ENCODE measurements at regions not wholly inside any gene's neighbourhood (a gene's known extent, or its start where the extent isn't known, plus 50 kb on each side); places are given as distances from the start of the nearest gene placed in this dataset.
"Not testable (repeated sequence)": the region's sequence is repeated elsewhere in the genome, so short reads cannot be mapped to it uniquely, and the experiment has no call there.

DNA sequence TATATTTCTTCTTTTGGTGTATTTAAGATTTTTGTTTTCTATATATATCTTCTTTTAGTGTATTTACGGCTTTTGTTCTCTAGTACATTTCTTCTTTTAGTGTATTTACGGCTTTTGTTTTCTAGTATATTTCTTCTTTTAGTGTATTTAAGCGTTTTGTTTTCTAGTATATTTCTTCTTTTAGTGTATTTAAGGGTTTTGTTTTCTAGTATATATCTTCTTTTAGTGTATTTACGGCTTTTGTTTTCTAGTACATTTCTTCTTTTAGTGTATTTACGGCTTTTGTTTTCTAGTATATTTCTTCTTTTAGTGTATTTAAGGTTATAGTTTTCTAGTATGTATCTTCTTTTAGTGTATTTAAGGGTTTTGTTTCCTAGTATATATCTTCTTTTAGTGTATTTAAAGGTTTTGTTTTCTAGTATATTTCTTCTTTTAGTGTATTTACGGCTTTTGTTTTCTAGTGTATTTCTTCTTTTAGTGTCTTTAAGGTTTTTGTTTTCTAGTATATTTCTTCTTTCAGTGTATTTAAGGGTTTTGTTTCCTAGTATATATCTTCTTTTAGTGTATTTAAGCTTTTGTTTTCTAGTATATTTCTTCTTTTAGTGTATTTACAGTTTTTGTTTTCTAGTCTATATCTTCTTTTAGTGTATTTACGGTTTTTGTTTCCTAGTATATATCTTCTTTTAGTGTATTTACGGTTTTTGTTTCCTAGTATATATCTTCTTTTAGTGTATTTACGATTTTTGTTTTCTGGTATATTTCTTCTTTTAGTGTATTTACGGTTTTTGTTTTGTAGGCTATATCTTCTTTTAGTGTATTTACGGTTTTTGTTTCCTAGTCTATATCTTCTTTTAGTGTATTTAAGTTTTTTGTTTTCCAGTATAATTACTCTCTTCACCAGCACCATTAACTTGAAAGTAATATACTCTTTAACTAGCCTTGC, 249.4 kb downstream of the SHOX start:
- not testable (repeated sequence) for DNase-seq

DNA sequence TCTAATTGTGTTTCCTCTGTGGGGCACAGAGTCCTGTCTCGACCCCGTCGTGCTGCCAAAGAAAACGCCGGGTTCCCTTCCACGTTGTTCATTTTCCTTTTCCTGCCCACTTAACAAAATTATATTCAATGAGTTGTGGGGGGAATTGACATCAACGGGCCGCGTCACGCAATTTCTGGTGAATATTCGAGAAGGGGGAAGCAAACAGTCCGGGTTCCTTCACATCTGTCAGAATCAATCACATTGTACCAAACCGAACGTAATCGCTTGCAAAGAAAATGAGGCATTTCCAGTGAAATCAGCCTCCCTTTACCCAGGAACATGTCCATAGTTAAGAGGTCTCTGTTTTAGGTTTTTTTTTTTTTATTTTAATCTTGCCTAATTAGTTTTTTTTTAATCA, 243.5 kb downstream of the SHOX start:
- DNase-seq: no peak

DNA sequence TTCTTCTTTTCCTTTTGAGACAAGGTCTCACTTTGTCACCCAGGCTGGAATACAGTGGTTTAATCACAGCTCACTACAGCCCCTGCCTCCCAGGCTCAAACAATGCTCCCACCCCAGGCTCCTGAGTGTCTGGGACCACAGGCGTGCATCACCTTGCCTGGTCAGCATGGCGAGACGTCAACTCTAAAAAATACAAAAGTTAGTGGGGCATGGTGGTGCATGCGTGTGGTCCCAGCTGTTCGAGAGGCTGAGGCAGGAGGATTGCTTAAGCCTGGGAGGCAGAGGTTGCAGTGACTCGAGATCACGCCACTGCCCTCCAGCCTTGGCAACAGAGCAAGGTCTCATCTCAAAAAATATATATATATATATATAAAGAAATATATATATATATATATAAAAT, 242.4 kb downstream of the SHOX start:
- no peak for DNase-seq

DNA sequence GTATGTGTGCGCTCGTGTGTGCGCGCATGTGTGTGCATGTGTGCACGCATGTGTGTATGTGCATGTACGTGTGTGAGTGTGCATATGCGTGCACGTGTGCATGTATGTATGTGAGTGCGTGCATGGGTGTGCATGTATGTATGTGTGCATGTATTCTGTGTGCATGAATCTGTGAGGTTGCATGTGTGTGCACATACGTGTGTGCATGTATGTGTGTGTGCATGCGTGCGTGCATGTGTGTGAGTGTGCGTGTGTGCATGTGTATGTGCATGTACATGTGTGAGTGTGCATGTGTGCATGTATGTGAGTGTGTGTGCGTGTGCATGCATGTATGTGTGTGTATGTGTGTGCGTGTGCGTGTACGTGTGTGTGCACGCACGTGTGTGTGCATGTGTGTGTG, 241.5 kb downstream of the SHOX start:
- no peak for DNase-seq

DNA sequence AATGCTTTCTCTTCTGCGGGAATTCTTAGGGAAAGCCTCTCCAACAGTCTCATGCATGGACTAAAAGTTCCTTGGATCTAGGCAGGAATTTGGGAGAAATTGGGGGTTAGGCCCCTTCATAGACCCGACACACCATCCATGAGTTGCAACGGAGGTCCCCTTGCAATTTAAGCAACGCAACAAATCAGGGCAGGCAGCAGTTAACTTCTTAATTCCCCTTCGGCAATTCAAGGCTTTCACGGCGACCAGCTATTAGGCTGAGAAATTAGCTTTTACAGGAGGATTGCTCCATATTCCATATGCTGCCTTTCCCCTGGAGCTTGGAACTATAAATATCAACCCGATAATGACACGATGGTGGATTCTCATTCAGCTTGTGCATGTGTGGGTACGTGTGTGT, 241.0 kb downstream of the SHOX start:
- no peak for DNase-seq

DNA sequence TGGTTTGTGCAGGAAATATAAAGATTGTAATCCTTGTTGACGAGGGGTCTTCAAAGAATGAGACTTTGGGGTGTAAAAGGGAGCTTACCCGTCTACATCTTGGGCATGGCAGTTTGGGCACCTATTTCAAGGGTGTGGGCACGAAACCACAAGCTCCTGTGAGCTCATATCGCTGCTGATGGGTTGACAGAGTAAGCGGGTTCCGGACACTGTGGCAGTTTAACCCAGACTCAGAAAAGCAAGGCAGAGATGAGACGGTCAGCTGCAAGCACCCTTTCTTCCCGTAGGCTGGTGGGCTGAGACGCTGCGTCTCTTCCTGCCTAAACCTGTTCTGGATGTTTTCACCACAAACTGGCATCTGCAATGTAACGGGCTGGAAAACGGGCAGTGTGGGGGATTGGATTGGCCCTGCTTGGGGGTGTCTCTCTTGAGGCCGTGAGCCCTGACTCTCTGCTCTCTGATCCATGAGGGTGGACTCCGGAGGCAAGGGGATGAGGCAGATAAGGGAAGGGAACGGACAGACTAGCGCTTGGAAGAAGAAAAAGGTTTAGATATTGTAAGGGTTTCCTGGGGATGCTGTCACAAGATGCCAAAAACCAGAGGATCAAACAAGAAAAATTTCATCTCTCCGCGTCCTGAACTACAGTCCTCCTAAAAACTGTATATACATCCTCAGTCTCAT, 237.5 kb downstream of the SHOX start:
- no peak for DNase-seq

DNA sequence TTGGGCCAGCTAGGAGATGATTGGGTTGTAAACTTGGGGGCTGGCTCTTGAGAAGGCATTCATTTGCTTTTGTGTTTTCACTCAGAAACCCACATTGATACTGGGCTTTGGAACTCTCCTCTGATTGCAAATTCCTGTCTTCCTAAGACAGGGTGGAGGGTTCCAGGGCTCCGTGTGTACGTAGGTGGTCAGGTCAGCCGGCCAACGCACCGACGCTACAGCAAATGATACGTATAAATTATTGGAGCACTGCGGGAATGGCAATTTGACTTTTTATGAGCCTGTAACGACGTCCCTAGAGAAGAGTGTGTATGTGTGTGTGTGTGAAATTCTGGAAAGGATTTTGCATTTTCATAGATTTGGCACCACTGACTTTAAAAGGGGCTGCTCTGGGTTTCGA, 236.9 kb downstream of the SHOX start:
- DNase-seq: no peak

DNA sequence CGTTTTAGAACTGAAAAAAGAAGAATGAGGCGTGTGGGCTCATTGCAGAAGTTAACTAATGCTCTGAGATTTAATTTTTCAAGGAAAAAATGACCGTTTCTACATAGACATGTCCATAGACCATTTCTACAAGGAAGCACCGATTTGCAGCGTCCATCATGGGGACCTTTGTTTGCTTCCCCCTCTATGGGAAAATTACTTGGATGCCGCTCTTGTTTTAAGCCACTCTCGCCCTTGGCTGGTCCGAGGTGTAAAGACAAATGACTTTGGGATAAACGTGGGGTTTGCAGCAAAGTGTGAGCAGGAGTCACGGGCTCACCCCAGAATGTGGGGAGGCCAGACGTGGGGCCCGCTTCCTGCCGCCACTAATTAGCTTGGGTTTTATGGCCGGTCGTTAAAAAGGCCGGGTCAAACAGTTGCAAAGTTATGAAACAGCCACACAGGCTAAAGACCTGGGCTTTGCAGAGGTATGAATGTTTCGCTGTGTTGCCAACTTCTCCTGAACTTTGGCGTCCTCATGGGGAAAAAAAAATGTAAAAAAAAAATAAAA, 235.9 kb downstream of the SHOX start:
- no peak for DNase-seq

DNA sequence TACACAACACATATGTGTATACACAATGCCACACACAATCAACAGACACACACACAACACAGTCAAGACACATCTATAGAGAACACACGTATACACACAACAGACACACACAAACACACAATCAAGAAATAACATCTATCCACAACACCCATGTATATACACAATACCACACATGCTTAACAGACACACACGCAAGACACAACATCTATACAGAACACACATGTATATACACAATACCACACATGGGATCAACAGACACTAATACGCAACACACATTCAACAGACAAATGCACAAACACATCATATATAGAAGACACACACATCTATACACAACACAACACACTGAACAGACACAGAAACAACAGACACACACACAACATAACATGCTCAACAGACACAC, 234.8 kb downstream of the SHOX start:
- no peak for DNase-seq

DNA sequence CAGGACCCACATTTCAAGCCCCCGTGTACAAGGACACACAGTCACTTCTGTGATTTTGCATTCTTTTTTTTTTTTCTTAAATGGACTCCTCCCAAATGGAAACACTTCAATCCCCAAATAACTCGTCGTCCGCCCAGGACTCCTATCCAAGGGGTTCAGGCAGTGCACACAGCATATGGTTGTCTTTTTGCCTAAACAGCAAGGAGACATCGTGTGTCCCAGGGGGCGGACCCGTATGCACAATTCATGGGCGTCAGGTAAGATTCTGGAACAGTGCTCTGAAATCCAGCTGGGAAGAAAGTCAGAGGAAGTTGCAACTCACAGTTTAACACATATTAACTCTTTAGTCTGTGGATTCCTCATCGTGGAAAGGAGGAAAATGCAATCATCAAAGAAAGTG, 231.3 kb downstream of the SHOX start:
- no peak for DNase-seq

DNA sequence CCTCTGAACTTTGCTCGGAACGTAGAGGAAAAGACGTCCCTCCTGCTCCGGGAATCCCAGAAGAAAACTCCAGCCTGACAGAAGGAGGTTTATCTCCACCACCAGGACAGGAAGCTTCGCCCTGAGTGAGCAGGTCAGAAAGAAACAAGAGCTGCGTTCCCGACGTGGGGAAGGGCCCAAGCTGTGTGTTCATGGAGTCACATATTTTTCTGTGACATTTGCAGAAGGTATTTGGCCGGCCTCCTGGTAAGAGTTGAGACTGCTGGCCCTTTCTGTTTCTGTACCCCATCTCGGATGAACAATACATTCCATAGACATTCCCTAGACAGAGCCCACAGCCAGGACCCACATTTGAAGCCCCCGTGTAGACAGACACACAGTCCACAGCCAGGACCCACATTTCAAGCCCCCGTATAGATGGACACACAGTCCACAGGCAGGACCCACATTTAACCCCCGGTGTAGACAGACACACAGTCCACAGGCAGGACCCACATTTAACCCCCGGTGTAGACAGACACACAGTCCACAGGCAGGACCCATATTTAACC, 230.8 kb downstream of the SHOX start:
- no peak for DNase-seq

DNA sequence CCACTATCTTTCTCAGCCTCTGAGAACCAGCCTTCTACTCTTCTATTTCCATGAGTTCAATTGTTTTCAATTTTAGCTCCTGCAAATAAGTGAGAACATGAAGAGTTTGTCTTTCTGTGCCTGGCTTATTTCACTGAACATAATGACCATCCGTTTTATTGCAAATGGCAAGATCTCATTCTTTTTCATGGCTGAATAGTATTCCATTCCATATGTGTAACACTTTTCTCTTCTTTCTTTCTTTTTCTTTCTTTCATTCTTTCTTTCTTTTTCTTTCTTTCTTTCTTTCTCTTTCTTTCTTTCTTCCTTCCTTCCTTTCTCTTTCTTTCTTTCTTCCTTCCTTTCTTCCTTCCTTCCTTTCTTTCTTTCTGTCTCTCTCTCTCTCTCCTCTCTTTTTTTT, 228.7 kb downstream of the SHOX start:
- DNase-seq: no peak

DNA sequence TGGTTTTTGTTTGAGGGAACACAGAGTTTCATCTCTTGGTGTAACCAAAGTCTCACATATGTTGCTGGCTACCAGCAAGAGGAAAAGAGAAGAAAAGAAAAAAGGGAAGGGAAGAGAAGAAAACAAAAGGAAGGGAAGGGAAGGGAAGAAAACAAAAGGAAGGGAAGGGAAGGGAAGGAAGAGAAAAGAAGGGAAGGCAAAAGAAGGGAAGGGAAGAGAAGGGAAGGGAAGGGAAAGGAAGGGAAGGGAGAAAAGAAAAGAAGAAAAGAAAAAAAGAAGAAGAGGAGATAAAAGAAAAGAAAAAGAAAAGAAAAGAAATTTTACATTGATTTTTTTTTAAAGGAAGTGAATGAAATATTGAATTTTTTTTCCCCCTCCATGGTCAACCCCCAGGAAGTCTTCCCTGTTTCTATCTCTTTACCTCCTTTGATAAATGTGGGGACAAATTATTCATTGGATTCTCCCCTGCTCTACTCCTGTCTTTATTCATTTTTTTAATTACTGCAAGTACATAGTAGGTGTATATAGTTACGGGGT, 228.0 kb downstream of the SHOX start:
- no peak for DNase-seq

DNA sequence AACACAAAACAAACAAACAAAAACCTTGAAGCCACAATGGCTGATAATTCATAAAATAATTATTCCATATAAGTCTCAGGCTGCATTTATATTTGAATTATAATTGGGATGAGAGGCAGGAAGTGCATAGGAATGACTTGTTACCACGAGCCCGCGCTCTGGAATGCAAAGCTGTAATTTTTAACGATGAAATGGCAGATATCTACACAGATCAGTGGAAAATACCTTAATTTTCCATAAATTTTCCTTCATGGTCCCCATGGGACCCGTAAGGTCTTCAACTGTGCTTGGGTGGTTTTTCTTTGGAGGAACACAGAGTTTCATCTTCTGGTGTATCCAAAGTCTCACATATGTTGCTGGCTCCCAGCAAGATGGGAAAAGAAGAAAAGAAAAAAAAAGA, 226.8 kb downstream of the SHOX start:
- DNase-seq: no peak

DNA sequence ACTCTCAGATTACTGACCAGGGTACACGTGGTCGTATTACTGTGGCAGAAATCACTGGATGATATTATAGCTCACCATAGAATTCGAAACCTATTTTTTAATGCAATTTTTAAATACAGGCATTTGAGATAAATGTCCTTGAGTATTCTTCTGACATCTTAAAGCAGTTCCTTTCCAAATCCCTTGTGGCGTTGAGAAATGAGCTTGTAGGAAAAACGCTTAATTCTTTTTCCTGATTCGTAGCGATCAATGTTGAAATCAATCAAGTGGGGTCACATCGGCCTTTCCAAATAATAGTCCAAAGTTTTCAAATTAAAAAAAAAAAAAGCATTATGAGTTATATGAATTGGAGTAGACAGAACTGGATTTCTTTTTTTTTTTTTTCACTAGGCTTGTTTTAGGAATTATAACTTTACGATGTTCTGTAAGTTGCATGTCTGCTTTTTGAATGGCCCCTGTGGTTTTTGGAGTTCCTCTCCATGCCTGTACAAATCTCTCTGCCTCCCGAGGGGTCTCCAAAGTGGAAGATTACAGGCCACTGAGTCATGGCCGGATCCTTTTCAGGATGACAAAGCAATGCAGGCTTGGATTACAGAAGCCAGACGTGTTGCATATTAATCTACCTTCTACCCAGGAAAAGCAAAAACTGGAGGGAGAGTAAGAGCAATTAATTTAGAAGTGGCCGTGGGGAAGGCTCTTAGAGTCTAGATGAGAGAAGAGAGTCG, 226.1 kb downstream of the SHOX start:
- DNase-seq: no peak

DNA sequence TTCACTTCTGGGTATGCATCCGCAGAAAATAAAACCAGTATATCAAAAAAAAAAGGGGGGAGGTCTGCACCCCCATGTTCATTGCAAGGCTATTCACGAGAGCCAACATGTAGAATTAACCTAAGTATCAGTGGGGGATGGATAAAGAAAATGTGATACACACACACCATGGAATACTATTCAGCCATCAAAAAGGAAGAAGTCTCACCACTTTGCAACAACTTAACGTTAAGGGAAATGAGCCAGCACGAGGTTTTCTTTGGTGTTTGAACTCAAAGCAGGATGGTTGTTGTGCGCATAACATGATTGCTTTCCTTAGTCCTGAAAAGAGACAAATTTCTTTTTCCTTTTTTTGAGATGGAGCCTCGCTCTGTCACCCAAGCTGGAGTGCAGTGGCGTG, 222.7 kb downstream of the SHOX start:
- no peak for DNase-seq

DNA sequence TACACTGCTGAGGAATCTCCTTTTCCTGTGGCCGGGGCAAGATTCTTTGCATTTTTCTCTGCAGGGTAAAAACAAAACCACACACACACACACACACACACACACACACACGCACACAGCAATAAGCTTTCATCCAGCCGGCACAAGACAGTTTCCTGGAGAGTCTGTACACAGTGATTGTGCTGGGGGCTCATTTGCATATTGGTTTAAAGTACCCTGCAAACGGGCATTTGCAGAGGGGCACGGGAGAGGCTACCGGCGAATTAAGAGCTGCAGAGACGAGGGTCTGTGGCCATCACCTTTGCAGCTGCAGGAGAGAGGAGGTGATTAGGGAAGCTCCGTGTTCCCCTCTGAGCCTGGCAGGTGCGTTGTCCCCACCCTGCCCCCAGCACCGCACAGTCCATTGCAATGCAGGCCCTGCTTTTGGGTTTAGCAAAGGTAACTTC, 219.9 kb downstream of the SHOX start:
- no peak for DNase-seq

DNA sequence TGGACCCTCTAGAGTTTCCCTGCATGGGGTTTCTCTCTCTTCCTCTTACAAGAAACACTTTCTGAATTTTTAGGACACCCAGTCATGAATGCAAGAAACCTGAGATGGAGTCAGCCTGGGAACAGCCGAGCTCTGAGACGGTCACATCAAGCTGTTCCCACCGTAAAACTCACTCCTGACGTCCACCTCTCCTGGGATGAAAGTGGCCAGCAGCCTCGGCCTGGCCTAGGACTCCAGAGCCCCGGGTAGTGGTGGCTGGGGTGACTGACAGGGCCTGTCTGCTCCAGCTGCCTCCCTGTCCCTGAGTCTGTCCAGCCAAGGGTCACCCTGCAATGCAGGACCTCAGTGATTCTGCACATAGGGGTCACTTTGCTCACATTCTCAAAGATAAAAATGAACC, 217.8 kb downstream of the SHOX start:
- no peak for DNase-seq

DNA sequence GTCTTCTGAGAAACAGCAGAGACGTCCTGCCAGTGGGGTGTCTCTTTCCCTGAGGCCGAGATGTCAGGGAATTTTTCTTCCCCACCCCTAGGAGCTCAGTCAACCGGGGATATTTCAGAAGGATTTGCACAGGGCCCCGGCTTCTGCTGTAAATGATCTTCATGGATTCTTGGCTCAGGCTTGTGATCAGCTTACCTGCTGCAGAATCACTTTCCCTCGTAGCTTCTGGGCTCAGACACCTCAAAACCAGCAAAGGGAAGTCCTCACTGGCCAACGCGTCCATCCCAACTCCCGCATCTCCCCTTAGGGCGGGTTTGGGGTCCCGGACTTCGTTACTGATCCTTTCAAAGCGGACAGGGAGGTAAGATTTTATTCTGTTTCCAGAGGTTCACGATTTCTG, 212.7 kb downstream of the SHOX start:
- DNase-seq: no peak

DNA sequence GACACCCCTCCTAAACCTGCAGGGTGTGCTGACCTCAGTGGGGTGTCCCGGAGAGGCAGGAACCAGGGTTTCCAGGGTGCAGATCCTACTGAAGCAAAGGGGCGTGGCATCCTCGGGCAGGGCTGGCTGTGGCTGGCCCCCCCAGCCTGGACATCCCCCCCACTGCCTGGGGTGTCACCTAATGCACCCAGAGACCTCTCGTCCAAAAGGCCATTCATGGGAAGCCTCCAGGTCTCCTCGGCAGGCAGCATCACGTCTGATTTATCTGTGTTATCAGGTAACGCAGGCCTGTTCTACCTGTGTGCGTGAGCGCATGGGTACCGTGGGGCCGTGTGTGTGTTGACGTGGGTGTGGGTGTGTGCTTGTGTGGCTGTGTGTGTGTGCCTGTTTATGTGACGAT, 210.0 kb downstream of the SHOX start:
- DNase-seq: no peak

DNA sequence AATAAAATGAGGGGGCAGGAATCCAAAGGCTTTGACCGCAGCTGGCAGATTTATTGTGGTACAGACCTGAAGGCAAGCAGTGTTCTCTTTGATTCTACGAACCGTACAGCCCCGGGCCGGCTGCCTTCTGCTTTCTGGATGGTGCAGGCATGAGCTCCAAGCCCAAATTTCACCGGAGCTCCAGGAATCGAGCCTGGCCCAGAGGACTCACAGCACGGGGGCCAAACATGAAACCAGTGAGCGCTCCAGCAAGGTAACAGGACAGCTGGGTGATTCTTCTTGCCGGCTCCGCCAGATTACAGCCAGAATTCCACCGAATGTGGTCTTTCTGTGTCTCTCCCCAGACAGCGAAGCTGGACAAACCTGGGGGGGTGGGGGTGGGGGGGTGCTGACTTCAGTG, 208.1 kb downstream of the SHOX start:
- not testable (repeated sequence) for DNase-seq

DNA sequence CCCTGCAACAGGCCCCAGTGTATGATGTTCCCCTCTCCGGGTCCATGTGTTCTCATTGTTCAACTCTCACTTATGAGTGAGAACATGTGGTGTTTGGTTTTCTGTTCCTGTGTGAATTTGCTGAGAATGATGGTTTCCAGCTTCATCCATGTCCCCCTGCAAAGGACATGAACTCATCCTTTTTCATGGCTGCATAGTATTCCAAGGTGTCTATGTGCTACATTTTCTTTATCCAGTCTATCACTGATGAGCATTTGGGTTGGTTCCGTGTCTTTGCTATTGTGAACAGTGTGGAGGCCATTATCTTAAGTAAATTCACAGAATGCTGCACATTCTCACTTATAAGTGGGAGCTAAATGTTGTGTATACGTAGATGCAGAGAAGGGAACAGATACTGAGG, 205.3 kb downstream of the SHOX start:
- DNase-seq: not testable (repeated sequence)

DNA sequence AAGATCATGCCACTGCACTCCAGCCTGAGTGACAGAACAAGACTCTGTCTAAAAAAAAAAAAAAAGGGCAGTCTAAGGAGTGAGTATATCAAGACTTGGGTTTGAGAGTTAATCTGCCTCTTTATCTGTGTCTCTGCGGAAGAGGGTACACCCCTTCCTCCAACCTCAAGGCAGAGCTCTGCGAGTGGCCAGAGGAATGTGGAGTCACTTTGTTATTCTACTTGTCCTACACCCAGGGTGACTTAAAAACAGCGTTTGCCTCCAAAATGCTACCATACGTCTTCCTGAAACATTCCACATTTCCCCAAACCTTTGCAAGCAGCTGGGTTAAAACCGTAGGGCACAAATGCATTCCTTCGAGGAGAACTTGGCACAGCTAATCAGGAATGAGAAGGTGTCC, 199.9 kb downstream of the SHOX start:
- no peak for DNase-seq
